Activated CD8-positive, alpha-beta memory T cell treated with anti-CD3 and anti-CD28 coated beads, Interleukin-2, amount 10 ng/mL, durations not matched to agents 7 days and 5 days (primary cell): ENCODE measurements at regions not wholly inside any gene's neighbourhood (a gene's known extent, or its start where the extent isn't known, plus 50 kb on each side); places are given as distances from the start of the nearest gene placed in this dataset.

Source experiments
- ATAC-seq: fragments of 150-1000 bp; cut with Tn5 transposase; one replicate; pipeline ENCODE4 v1.10.0; 2021; ENCODE audit warnings: moderate library complexity
- CTCF ChIA-PET: fragments of 350-600 bp; sonication (Branson Sonifier 250); formaldehyde crosslinking; loops from one replicate; lab custom pipeline; 2021; ENCODE audit warnings: antibody characterized with exemption; lab: Charles Lee
- DNase-seq: peaks from one replicate; pipeline ENCODE4 v3.0.0-alpha.2; 2020
- H3K27ac Mint-ChIP-seq: one replicate; pipeline ENCODE4 v1.8.0; 2021; ENCODE audit warnings: mild to moderate bottlenecking, mixed read lengths
- H3K27me3 Mint-ChIP-seq: one replicate; pipeline ENCODE4 v1.8.0; 2021; ENCODE audit warnings: mixed read lengths
- H3K36me3 Mint-ChIP-seq: one replicate; pipeline ENCODE4 v1.8.0; 2021; ENCODE audit warnings: mild to moderate bottlenecking, mixed read lengths
- H3K4me1 Mint-ChIP-seq: one replicate; pipeline ENCODE4 v1.8.0; 2021; ENCODE audit warnings: mixed read lengths
- H3K4me3 Mint-ChIP-seq: one replicate; pipeline ENCODE4 v1.8.0; 2021; ENCODE audit warnings: mild to moderate bottlenecking, moderate library complexity, mixed read lengths
- H3K9me3 Mint-ChIP-seq: one replicate; pipeline ENCODE4 v1.8.0; 2022; ENCODE audit warnings: low read depth, mixed read lengths

- CTCF ChIA-PET = no interaction called here
- H3K4me3 Mint-ChIP-seq = no peak overlapping the region
- H3K36me3 Mint-ChIP-seq = no peaks in the 10 kb centered on the region
- no peaks in the 10 kb centered on the region for H3K4me1 Mint-ChIP-seq
- peaks cover 4% of the 10 kb centered on the region for H3K9me3 Mint-ChIP-seq
- no peaks in the 10 kb centered on the region for H3K27me3 Mint-ChIP-seq
- ATAC-seq = no peak
- no peak overlapping the region for H3K27ac Mint-ChIP-seq
- DNase-seq = no peak
Measured at GRCh38 chr13:103812971-103813370, 746.8 kb upstream of the SLC10A2 start.

GRCh38 chr13:103812558-103812957, 746.3 kb upstream of the SLC10A2 start:
- ATAC-seq = no peak
- Mint-ChIP-seq H3K36me3 (no peaks in the 10 kb centered on the region), H3K4me1 (no peaks in the 10 kb centered on the region), H3K27me3 (no peaks in the 10 kb centered on the region), H3K4me3 (no peak overlapping the region), H3K27ac (no peak overlapping the region), H3K9me3 (peaks cover 6% of the 10 kb centered on the region)
- no peak for DNase-seq
- CTCF ChIA-PET = no interaction called here

- Mint-ChIP-seq H3K36me3 (no peaks in the 10 kb centered on the region), H3K27ac (no peak overlapping the region), H3K27me3 (no peaks in the 10 kb centered on the region), H3K4me1 (no peaks in the 10 kb centered on the region), H3K9me3 (peaks cover 7% of the 10 kb centered on the region), H3K4me3 (no peak overlapping the region)
- ATAC-seq (no peak), DNase-seq (no peak)
- CTCF ChIA-PET = no interaction called here
Measured at GRCh38 chr13:103810026-103810425, 743.8 kb upstream of the SLC10A2 start.

GRCh38 chr13:103805771-103806170, 739.6 kb upstream of the SLC10A2 start:
- H3K9me3 Mint-ChIP-seq = peaks cover 4% of the 10 kb centered on the region
- no peak overlapping the region for H3K27ac Mint-ChIP-seq
- H3K27me3 Mint-ChIP-seq = no peaks in the 10 kb centered on the region
- H3K4me1 Mint-ChIP-seq = no peaks in the 10 kb centered on the region
- ATAC-seq (no peak), DNase-seq (no peak)
- H3K36me3 Mint-ChIP-seq = no peaks in the 10 kb centered on the region
- CTCF ChIA-PET = no interaction called here
- H3K4me3 Mint-ChIP-seq = no peak overlapping the region

DNA sequence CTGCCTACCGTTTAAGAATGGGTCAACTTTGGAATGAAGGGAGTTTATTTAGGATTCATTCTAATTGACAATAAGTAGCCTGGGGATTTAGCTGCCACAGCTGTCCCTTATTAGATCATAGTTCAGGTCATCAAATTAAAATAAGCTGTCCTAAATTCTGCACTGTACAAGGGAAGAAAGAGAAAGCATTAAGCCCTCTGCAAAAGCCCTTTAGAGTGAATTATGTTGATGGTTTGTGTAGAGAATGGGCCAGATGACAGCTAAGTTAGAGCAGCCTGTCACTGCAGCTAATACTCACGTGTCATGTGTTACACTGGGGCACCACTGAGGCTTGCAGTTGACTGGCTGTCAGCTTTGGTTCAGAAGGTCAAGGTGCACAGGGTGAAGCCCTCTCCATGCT, 737.1 kb upstream of the SLC10A2 start:
- H3K4me1 Mint-ChIP-seq = no peaks in the 10 kb centered on the region

DNA sequence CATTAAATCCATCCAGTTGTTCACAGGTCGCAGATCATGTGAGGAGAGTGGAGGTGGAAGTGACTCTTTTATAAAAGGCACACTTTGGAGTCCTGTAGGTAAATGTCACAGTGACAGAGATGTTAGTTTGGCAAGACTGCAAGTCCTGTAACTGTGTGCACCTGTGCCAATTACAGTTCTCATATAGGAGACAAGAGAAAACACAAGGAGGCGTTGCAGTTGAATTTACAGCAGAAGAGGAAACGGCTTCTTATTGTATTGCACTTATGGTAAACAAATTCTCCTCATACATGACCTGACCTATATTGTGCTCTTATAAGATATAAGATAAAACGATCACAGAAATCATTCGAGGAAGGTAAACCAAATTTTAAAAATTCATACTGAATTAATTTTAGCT, 732.8 kb upstream of the SLC10A2 start:
- no peaks in the 10 kb centered on the region for H3K9me3 Mint-ChIP-seq
- H3K36me3 Mint-ChIP-seq = no peaks in the 10 kb centered on the region
- no peak for ATAC-seq
- no peak overlapping the region for H3K4me3 Mint-ChIP-seq
- no peak overlapping the region for H3K27ac Mint-ChIP-seq
- H3K4me1 Mint-ChIP-seq = no peaks in the 10 kb centered on the region
- H3K27me3 Mint-ChIP-seq = no peaks in the 10 kb centered on the region
- DNase-seq = no peak
- CTCF ChIA-PET = no interaction called here

More for the DNA sequence above, 737.1 kb upstream of the SLC10A2 start:
- Mint-ChIP-seq H3K4me3 (no peak overlapping the region), H3K9me3 (peaks cover 4% of the 10 kb centered on the region), H3K27me3 (no peaks in the 10 kb centered on the region), H3K27ac (no peak overlapping the region), H3K36me3 (no peaks in the 10 kb centered on the region)
- ATAC-seq (no peak), DNase-seq (no peak)
- CTCF ChIA-PET = no interaction called here

- Mint-ChIP-seq H3K4me1 (no peaks in the 10 kb centered on the region), H3K27ac (no peak overlapping the region), H3K9me3 (no peaks in the 10 kb centered on the region), H3K4me3 (no peak overlapping the region), H3K27me3 (no peaks in the 10 kb centered on the region), H3K36me3 (no peaks in the 10 kb centered on the region)
- no peak for ATAC-seq
- CTCF ChIA-PET = no interaction called here
- no peak for DNase-seq
Measured at GRCh38 chr13:103795892-103796478, 729.8 kb upstream of the SLC10A2 start.

DNA sequence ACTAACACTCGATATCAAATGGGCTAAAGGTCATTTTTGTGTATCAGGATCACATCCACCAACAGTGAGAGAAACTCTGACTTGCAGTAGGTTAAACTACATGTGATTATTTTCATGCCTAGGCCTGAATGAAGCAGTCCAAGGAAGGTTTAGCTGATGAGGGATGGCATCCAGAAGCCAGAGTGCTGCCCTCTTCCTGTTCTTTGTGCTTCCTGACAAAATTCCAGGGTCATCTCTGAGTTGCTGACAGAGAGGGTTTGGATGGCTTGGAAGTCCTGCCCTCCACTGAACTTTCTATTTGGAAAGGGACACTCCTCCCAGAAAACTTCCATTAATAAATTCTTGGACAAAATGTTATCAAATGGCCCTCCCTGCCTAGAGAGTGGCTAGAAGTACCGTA, 728.3 kb upstream of the SLC10A2 start:
- DNase-seq (no peak), ATAC-seq (no peak)
- Mint-ChIP-seq H3K27ac (no peak overlapping the region), H3K36me3 (no peaks in the 10 kb centered on the region), H3K9me3 (no peaks in the 10 kb centered on the region), H3K4me3 (no peak overlapping the region), H3K4me1 (no peaks in the 10 kb centered on the region), H3K27me3 (no peaks in the 10 kb centered on the region)
- CTCF ChIA-PET = no interaction called here

DNA sequence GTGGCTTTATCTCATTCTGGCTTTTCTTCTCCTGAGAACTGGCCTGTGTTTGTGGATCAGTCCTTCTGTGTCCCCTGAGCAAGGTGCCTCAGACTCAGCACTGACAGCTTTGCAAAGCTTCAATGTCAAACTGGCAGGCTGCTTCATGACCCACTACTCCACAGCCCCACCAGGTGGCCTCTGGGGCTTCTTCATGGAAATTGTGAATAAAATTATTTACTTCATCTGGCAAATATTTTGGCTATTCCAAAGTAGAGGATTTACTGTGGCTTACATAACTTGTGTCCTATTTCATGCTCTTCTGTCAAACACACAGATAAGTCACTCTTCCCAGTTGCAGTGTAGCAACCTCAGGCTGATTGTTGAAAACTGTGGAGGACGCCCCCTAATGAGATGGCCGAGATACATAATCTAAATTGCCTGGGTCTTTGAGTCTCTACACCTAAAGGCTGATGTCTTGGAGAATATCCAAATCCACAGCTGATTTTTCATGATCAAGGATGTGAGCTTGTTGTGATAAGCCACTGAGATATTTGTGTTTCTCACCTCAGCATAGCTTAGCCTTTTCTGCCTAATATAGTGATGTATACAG, 721.9 kb upstream of the SLC10A2 start:
- Mint-ChIP-seq H3K27ac (no peak overlapping the region), H3K4me1 (no peaks in the 10 kb centered on the region), H3K4me3 (no peak overlapping the region), H3K27me3 (no peaks in the 10 kb centered on the region), H3K9me3 (peaks cover 4% of the 10 kb centered on the region), H3K36me3 (no peaks in the 10 kb centered on the region)
- CTCF ChIA-PET = no interaction called here
- ATAC-seq (no peak), DNase-seq (no peak)

GRCh38 chr13:103772576-103772975, 706.4 kb upstream of the SLC10A2 start:
- CTCF ChIA-PET = no interaction called here
- H3K27ac Mint-ChIP-seq = no peak overlapping the region
- no peak overlapping the region for H3K4me3 Mint-ChIP-seq
- H3K36me3 Mint-ChIP-seq = no peaks in the 10 kb centered on the region
- ATAC-seq (no peak), DNase-seq (no peak)
- H3K9me3 Mint-ChIP-seq = peaks cover 5% of the 10 kb centered on the region
- H3K27me3 Mint-ChIP-seq = no peaks in the 10 kb centered on the region
- no peaks in the 10 kb centered on the region for H3K4me1 Mint-ChIP-seq

DNA sequence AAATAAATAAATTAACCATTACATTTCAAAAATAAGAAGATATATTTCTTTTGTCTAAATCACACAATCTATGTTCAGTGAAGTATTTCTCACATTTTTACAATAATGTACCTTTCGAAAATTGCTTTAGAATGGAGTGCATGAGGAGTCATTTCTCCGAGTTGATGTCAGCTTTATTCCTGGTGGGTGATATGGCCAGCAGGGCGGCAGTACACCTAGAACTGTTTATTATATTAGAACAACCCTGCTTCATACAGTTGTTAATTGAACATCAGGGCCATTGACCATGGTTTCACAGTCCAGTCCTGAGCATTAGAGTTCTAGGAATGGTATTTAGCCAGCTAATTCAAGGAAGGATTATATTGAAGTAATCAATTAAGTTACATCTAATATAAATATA, 696.3 kb upstream of the SLC10A2 start:
- no peak for ATAC-seq
- Mint-ChIP-seq H3K36me3 (no peaks in the 10 kb centered on the region), H3K27me3 (no peaks in the 10 kb centered on the region), H3K4me1 (no peaks in the 10 kb centered on the region), H3K4me3 (no peak overlapping the region), H3K9me3 (no peaks in the 10 kb centered on the region), H3K27ac (no peak overlapping the region)
- CTCF ChIA-PET = no interaction called here
- DNase-seq = no peak

GRCh38 chr13:103759361-103759760, 693.1 kb upstream of the SLC10A2 start:
- CTCF ChIA-PET = no interaction called here
- no peaks in the 10 kb centered on the region for H3K36me3 Mint-ChIP-seq
- no peaks in the 10 kb centered on the region for H3K9me3 Mint-ChIP-seq
- H3K4me3 Mint-ChIP-seq = no peak overlapping the region
- no peaks in the 10 kb centered on the region for H3K27me3 Mint-ChIP-seq
- H3K4me1 Mint-ChIP-seq = no peaks in the 10 kb centered on the region
- no peak overlapping the region for H3K27ac Mint-ChIP-seq
- ATAC-seq (no peak), DNase-seq (no peak)

GRCh38 chr13:103758222-103758621, 692.0 kb upstream of the SLC10A2 start:
- Mint-ChIP-seq H3K4me1 (no peaks in the 10 kb centered on the region), H3K9me3 (no peaks in the 10 kb centered on the region), H3K27me3 (no peaks in the 10 kb centered on the region), H3K36me3 (no peaks in the 10 kb centered on the region), H3K27ac (no peak overlapping the region), H3K4me3 (no peak overlapping the region)
- DNase-seq = no peak
- CTCF ChIA-PET = no interaction called here
- ATAC-seq = no peak

DNA sequence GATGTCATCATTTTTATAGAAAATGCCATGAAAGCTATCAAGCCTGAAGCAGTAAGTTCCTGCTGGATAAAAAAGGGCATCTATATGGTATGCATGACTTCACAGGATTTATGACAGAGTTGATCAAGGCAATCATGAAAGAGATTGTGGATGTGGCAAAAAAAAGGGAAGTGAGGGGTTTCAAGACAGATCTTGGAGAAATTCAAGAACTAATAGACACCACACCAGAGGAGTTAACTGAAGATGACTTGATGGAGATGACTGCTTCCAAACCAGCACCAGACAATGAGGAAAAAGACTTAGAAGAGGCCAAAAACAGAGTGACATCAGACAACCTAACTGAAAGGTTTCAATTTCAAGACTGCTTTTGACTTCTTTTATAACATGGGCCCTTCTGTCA, 691.1 kb upstream of the SLC10A2 start:
- Mint-ChIP-seq H3K27me3 (no peaks in the 10 kb centered on the region), H3K36me3 (no peaks in the 10 kb centered on the region), H3K4me3 (no peak overlapping the region), H3K4me1 (no peaks in the 10 kb centered on the region), H3K27ac (no peak overlapping the region), H3K9me3 (no peaks in the 10 kb centered on the region)
- DNase-seq (no peak), ATAC-seq (no peak)
- CTCF ChIA-PET = no interaction called here
